ENCODE measurements at regions not wholly inside any gene's neighbourhood (a gene's known extent, or its start where the extent isn't known, plus 50 kb on each side); places are given as distances from the start of the nearest gene placed in this dataset.

DNA sequence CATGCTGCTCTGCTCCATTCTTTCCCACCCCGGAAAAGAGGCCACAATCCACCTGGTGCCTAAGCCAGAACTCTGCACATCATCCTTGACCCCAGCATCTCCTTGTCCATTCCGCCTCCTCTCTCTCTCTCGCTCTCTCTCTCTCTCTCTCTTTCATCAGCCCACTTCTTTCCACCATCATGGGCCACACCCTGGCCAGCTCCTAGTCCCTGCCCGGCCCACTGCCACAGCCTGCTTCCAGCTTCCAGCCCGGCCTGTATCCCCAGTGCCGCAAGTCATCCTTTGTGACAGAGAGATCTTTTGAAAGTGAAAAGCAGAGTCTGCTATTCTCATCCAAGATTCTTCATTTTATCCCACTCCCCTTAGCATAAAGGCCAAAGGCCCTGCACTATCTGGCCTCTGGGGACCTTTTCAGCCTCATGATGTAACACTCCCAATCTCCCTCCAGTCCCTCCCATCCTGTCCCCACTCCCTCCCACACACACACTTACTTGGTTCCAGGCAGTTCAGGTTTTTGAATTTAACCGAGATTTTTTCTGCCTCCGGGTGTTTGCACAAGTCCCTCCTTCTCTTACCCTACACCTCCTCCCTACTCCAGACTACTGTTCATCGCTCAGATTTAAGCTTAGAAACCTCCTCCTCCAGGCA is 214.0 kb downstream of the EN1 start:
- H3K27me3 ChIP-seq = no peaks in the 10 kb centered on the region
- no peaks in the 10 kb centered on the region for H3K36me3 ChIP-seq
- H3K4me1 ChIP-seq = no peaks in the 10 kb centered on the region
- intact Hi-C loops (cut with DNase I) = no loop called here
- no peak overlapping the region for H3K4me3 ChIP-seq
- H3K9me3 ChIP-seq = no peaks in the 10 kb centered on the region
- TF ChIP-seq, protein P1, sequence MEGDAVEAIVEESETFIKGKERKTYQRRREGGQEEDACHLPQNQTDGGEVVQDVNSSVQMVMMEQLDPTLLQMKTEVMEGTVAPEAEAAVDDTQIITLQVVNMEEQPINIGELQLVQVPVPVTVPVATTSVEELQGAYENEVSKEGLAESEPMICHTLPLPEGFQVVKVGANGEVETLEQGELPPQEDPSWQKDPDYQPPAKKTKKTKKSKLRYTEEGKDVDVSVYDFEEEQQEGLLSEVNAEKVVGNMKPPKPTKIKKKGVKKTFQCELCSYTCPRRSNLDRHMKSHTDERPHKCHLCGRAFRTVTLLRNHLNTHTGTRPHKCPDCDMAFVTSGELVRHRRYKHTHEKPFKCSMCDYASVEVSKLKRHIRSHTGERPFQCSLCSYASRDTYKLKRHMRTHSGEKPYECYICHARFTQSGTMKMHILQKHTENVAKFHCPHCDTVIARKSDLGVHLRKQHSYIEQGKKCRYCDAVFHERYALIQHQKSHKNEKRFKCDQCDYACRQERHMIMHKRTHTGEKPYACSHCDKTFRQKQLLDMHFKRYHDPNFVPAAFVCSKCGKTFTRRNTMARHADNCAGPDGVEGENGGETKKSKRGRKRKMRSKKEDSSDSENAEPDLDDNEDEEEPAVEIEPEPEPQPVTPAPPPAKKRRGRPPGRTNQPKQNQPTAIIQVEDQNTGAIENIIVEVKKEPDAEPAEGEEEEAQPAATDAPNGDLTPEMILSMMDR (IDR thresholded peaks at IDR 0.05) = no peak
- TF ChIP-seq POLR2A (IDR thresholded peaks at IDR 0.05) = no peak
- no peak overlapping the region for H3K27ac ChIP-seq
- WGBS, 2 donors = 81 to 82% methylated on average over 9 of the region's 9 CpGs
- DNase-seq = no peak

DNA sequence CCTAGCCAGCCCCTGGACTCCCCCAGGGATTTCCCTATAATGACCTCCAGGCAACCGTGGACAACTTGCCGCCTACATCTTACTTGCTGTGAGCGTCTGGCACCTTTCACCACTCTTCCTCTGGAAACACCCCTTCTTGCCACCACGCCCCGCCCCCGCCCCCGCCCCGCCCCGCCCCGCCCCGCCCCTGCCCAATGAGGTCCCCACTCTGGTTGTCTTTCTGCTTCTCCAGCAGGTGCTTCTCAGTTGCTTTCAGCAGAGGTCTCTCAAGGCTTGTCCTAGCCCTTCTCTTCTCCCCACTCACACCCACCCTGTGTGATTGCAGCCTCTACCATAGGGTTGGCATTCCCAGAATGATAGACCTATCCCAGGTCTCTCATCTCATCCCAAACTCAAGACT is 214.5 kb downstream of the EN1 start:
- 55 to 67% methylated on average over 3 to 9 of the region's 11 CpGs for WGBS, 2 donors
- Histone ChIP-seq H3K27me3 (no peaks in the 10 kb centered on the region), H3K36me3 (no peaks in the 10 kb centered on the region), H3K9me3 (no peaks in the 10 kb centered on the region), H3K4me3 (no peak overlapping the region), H3K27ac (no peak overlapping the region), H3K4me1 (no peaks in the 10 kb centered on the region)
- no peak for DNase-seq
- intact Hi-C loops (cut with DNase I) = no loop called here
- TF ChIP-seq, protein P1 (IDR thresholded peaks at IDR 0.05) = no peak
- TF ChIP-seq POLR2A (IDR thresholded peaks at IDR 0.05) = no peak

DNA sequence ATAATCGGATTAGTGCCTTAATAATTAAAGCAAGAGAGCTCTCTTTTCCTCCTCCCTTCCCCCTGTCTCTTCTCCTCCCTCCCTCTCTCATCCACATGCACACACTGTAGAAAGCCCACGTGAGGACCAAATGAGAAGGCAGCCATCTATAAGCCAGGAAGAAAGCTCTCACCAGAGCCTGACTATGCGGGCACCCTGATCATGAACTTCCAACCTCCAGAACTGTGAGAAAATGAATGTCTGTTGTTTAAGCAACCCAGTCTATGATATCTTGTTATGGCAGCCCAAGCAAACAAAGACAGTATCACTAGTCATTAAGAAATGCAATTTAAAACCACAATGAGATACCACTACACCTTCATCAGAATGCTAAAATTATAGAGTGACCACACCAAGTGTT is 220.3 kb downstream of the EN1 start:
- no peak overlapping the region for H3K4me3 ChIP-seq
- intact Hi-C loops (cut with DNase I) = no loop called here
- no peaks in the 10 kb centered on the region for H3K9me3 ChIP-seq
- no peaks in the 10 kb centered on the region for H3K27me3 ChIP-seq
- H3K4me1 ChIP-seq = no peaks in the 10 kb centered on the region
- no peaks in the 10 kb centered on the region for H3K36me3 ChIP-seq
- WGBS, 2 donors = 71 to 80% methylated on average over 3 of the region's 3 CpGs
- no peak for TF ChIP-seq POLR2A (IDR thresholded peaks at IDR 0.05)
- TF ChIP-seq, protein P1 (IDR thresholded peaks at IDR 0.05) = no peak
- no peak overlapping the region for H3K27ac ChIP-seq
- DNase-seq = no peak

DNA sequence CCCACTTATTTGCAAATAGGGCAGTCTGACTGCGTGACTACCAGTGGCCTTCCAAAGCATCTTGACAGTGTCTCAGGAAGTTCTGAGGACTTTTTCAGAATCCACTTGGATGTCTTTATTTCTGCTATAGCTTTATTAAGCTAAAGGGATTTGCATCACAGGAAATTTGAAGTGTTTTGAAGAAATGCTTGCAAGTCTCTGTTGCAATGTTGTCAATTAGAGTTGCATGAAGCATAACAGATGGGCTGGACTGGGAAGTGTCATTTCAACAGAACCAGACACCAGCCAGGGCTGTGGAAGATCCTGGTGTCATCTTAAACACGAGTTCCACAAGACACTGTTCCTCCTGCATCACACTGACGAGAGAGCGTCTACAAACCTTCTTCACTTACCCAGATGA is 224.5 kb downstream of the EN1 start:
- Histone ChIP-seq H3K27ac (no peak overlapping the region), H3K4me1 (no peaks in the 10 kb centered on the region), H3K4me3 (no peak overlapping the region), H3K36me3 (no peaks in the 10 kb centered on the region), H3K27me3 (peaks cover 0 to 7% (median 0%) of the 10 kb centered on the region in 4 donors), H3K9me3 (no peaks in the 10 kb centered on the region)
- WGBS, 2 donors = 48 to 67% methylated on average over 4 of the region's 4 CpGs
- no peak for DNase-seq
- intact Hi-C loops (cut with DNase I) = no loop called here
- no peak for TF ChIP-seq POLR2A (IDR thresholded peaks at IDR 0.05)
- TF ChIP-seq, protein P1 (IDR thresholded peaks at IDR 0.05) = no peak

DNA sequence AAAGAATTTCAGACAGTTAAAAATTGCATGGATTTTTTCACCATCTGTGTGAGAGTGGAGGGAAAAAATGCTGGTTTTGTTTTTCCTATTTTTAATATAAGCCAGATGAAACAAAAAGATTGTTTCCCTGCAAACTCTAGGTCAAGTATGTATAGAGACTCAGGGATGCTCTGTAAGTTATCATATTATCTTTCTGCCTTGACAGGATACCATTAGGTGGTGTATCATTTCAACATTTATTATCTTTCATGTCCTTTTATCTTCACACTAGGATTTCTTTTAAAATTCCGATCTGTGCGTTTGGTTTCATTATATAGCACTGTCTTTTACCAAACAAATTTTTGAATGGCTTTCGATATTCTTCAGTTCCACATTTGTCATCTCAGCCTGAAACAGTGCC is 225.3 kb downstream of the EN1 start:
- Histone ChIP-seq H3K27me3 (peaks cover 0 to 7% (median 0%) of the 10 kb centered on the region in 4 donors), H3K4me1 (no peaks in the 10 kb centered on the region), H3K4me3 (no peak overlapping the region), H3K9me3 (no peaks in the 10 kb centered on the region), H3K36me3 (no peaks in the 10 kb centered on the region), H3K27ac (no peak overlapping the region)
- intact Hi-C loops (cut with DNase I) = no loop called here
- TF ChIP-seq, protein P1 (IDR thresholded peaks at IDR 0.05) = no peak
- TF ChIP-seq POLR2A (IDR thresholded peaks at IDR 0.05) = no peak
- DNase-seq = no peak
- 78 to 80% methylated on average over 3 of the region's 3 CpGs for WGBS, 2 donors

Measured in esophagus squamous epithelium (tissue), 5 donors.